NT2/D1 (cell line): ENCODE measurements at regions not wholly inside any gene's neighbourhood (a gene's known extent, or its start where the extent isn't known, plus 50 kb on each side); places are given as distances from the start of the nearest gene placed in this dataset.

Experiments used
- YY1 ChIP-seq: IDR thresholded peaks from 2 replicates; pipeline ENCODE4 v1.6.1; 2011; ENCODE audit not compliant: insufficient read length, insufficient read depth
- ZNF274 ChIP-seq: IDR thresholded peaks from 2 replicates; pipeline ENCODE4 v1.6.1; 2011; ENCODE audit warnings: mild to moderate bottlenecking, low read depth, low read length

GRCh38 chr11:105296386-105296785, 156.8 kb upstream of the CARD18 start:
- TF ChIP-seq ZNF274 (no peak), YY1 (no peak)
